Ascending aorta (tissue), 2 donors: ENCODE measurements at regions not wholly inside any gene's neighbourhood (a gene's known extent, or its start where the extent isn't known, plus 50 kb on each side); places are given as distances from the start of the nearest gene placed in this dataset.

ENCODE experiments used
- DNase-seq, 2 donors: peaks; one replicate each; pipeline ENCODE4 v3.0.0-alpha.2; 2019; ENCODE audit warnings: low spot score in 2 of 2
- H3K27ac ChIP-seq, 2 donors: fragments of 200-600 bp; sonication (generic); one replicate each; pipeline ENCODE4 v1.5.1; 2016 to 2017; ENCODE audit warnings: mild to moderate bottlenecking in 1 of 2
- H3K27me3 ChIP-seq: fragments of 200-600 bp; sonication (generic); one replicate; pipeline ENCODE4 v1.5.1; 2017
- H3K36me3 ChIP-seq, 2 donors: fragments of 200-600 bp; sonication (generic); one replicate each; pipeline ENCODE4 v1.5.1; 2016
- H3K4me1 ChIP-seq, 2 donors: fragments of 200-600 bp; sonication (generic); one replicate each; pipeline ENCODE4 v1.5.1; 2016 to 2017; ENCODE audit warnings: mild to moderate bottlenecking in 1 of 2
- H3K4me3 ChIP-seq, 2 donors: fragments of 200-600 bp; sonication (generic); one replicate each; pipeline ENCODE4 v1.5.1; 2016 to 2017; ENCODE audit warnings: mild to moderate bottlenecking in 1 of 2
- H3K9me3 ChIP-seq, 2 donors: fragments of 200-600 bp; sonication (generic); one replicate each; pipeline ENCODE4 v1.5.1; 2016
- intact Hi-C: fragments of 100-400 bp; cut with DNase I; formaldehyde crosslinking; loops from one replicate; pipeline ENCODE4 v1.15.1; 2023
- TF ChIP-seq, protein P1 (sequence below), 3 experiments: fragments of 200-600 bp in 2 of 3; fragments of 450-650 bp in 1 of 3; sonication (generic) in 2 of 3; IDR thresholded peaks; one replicate each; pipeline ENCODE4 v1.5.1; 2016 to 2019; ENCODE audit warnings: antibody characterized with exemption in 3 of 3, mild to moderate bottlenecking in 1 of 3, moderate library complexity in 1 of 3

DNA sequence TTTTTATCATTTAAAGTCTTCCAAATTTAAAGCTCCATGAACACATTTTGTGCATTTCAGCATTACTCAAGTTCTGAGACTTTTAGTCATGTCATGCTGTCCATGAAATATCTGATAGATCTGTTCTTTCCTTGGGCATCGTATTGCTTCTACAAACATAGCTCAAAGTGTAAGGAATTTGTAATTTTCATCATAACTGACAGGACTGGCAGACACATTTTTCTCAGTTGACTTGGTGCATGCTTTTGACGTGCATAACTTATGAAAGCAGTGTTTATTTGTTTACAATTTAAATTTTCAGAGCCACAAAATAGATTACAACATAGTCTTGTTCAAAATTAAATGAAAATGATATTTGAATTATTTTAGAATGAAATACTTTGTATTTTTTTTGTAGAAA, 812.1 kb upstream of the NOVA1 start:
- Histone ChIP-seq H3K9me3 (no peaks in the 10 kb centered on the region), H3K4me3 (no peak overlapping the region), H3K36me3 (no peaks in the 10 kb centered on the region), H3K27ac (no peak overlapping the region), H3K27me3 (no peaks in the 10 kb centered on the region), H3K4me1 (no peaks in the 10 kb centered on the region)
- no peak for DNase-seq
- TF ChIP-seq, protein P1, sequence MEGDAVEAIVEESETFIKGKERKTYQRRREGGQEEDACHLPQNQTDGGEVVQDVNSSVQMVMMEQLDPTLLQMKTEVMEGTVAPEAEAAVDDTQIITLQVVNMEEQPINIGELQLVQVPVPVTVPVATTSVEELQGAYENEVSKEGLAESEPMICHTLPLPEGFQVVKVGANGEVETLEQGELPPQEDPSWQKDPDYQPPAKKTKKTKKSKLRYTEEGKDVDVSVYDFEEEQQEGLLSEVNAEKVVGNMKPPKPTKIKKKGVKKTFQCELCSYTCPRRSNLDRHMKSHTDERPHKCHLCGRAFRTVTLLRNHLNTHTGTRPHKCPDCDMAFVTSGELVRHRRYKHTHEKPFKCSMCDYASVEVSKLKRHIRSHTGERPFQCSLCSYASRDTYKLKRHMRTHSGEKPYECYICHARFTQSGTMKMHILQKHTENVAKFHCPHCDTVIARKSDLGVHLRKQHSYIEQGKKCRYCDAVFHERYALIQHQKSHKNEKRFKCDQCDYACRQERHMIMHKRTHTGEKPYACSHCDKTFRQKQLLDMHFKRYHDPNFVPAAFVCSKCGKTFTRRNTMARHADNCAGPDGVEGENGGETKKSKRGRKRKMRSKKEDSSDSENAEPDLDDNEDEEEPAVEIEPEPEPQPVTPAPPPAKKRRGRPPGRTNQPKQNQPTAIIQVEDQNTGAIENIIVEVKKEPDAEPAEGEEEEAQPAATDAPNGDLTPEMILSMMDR (IDR thresholded peaks at IDR 0.05) = no peak
- intact Hi-C loops = no loop called here

DNA sequence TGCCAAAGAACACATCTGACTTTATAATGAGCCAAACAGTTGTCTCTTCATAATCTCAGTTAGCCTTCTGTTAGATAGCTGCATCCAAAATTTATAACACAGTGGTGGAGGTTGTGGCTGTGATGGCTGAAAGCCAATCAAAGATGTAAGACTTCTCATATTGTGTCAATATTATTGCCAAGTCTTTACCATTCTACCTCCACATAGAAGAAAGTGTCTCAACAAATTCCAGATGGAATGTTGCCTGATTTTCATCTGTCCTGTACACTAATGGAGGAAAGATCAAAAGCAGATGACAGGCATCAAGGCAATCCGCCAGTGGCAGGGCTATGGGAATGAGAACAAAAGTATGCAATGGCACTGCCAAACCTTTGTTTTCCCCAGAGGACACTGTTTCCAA, 813.1 kb upstream of the NOVA1 start:
- Histone ChIP-seq H3K4me3 (no peak overlapping the region), H3K36me3 (no peaks in the 10 kb centered on the region), H3K9me3 (no peaks in the 10 kb centered on the region), H3K27me3 (no peaks in the 10 kb centered on the region), H3K4me1 (no peaks in the 10 kb centered on the region), H3K27ac (no peak overlapping the region)
- intact Hi-C loops = no loop called here
- TF ChIP-seq, protein P1 (IDR thresholded peaks at IDR 0.05) = no peak
- DNase-seq = no peak

DNA sequence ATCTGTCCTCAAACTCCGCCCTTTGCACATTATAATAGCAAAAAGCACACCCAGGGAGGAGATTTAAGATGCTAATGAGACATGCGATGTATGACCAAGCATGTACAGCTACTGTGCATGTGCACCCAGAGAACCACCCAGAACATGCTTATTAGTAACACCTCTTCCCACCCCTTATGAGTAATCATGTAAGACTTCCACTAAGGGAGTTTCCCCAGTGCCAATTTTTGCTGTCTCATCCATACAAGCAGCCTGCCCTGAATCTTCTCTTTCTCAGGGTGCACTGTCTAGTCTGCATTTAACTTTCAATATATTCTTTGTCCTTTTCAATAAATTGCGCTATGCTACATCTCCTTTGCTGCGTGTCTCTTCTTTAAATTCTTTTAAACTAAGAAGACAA, 830.0 kb upstream of the NOVA1 start:
- Histone ChIP-seq H3K27ac (no peak overlapping the region), H3K27me3 (no peaks in the 10 kb centered on the region), H3K4me1 (no peaks in the 10 kb centered on the region), H3K9me3 (no peaks in the 10 kb centered on the region), H3K4me3 (no peak overlapping the region), H3K36me3 (no peaks in the 10 kb centered on the region)
- TF ChIP-seq, protein P1 (IDR thresholded peaks at IDR 0.05) = no peak
- no peak for DNase-seq
- intact Hi-C loops = no loop called here

DNA sequence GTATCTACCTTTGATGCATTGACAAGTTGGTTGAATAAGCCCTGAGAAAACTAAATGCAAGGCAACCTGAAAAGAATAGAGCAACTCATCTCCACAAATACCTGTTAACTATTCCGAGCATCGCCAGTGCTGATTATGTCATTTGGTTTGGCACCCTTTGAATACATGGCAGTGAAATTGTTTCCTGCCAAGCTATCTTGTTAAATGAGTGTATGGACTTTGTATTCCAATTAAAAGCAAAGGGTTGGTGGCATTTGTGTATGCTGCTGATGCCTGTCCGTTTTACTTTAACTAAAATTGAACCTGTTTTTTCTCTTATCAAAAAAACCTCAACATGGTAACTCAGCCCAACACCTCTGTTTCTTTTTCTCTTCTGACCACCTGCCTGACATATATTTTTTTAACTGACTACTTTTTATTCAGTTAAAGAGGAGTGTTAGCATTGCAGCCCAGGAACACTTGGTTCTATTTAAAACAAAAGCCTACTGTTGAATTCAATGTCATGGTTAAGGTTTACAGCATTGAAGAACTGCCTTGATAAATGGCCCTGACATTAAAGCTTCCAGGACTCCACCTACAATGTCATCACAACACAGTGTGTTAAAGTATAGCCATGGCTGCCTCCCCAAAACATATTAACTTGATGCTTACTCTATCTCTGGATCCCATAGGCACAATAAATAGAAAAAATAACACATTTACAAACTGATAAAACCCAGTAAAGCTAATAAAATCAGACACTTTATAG, 838.3 kb upstream of the NOVA1 start:
- Histone ChIP-seq H3K4me1 (no peaks in the 10 kb centered on the region), H3K9me3 (no peaks in the 10 kb centered on the region), H3K4me3 (no peak overlapping the region), H3K27me3 (no peaks in the 10 kb centered on the region), H3K27ac (no peak overlapping the region), H3K36me3 (no peaks in the 10 kb centered on the region)
- TF ChIP-seq, protein P1 (IDR thresholded peaks at IDR 0.05) = no peak
- intact Hi-C loops = no loop called here
- no peak for DNase-seq

DNA sequence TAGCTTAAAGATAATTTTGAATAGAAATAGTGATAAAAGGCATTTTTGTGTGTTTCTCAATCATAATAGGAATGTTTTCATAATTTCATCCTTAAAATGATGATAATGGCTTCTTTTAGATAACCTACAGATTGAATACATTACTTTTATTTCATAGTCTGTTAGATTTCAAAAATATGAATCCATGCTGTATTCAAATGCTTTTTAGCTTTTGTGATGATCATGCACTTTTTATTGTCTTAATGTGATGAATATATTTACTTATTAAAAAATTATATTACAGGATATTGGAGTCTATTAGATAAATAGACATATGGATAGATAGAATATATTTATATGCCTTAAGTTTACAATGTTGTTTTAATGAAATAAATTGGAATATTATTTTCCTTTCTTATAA, 886.8 kb upstream of the NOVA1 start:
- Histone ChIP-seq H3K27me3 (no peaks in the 10 kb centered on the region), H3K9me3 (no peaks in the 10 kb centered on the region), H3K27ac (no peak overlapping the region), H3K36me3 (no peaks in the 10 kb centered on the region), H3K4me1 (no peaks in the 10 kb centered on the region), H3K4me3 (no peak overlapping the region)
- no peak for DNase-seq
- TF ChIP-seq, protein P1 (IDR thresholded peaks at IDR 0.05) = no peak
- intact Hi-C loops = no loop called here

DNA sequence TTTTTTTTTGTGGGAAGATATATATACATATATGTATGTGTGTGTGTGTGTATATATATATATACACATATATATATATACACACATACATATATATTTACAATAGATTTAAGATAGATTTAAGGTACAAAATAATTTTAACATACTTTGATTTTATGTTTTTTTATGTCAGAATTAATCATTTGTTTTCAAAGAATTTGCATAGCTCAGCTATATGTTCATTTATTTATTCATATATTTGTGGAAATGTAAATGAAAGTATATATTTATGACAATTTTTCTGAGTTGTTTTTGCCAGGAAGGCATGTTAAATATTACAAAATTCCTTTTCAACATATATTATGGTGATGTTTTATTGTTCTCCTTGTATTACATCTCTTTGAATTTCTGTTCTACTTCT, 887.4 kb upstream of the NOVA1 start:
- no peaks in the 10 kb centered on the region for H3K36me3 ChIP-seq
- intact Hi-C loops = no loop called here

More for the DNA sequence above, 887.4 kb upstream of the NOVA1 start:
- H3K4me1 ChIP-seq = no peaks in the 10 kb centered on the region
- no peak overlapping the region for H3K4me3 ChIP-seq
- no peaks in the 10 kb centered on the region for H3K27me3 ChIP-seq
- no peaks in the 10 kb centered on the region for H3K9me3 ChIP-seq
- no peak overlapping the region for H3K27ac ChIP-seq
- DNase-seq = no peak
- TF ChIP-seq, protein P1 (IDR thresholded peaks at IDR 0.05) = no peak
